ENCODE measurements at regions not wholly inside any gene's neighbourhood (a gene's known extent, or its start where the extent isn't known, plus 50 kb on each side); places are given as distances from the start of the nearest gene placed in this dataset.

DNA sequence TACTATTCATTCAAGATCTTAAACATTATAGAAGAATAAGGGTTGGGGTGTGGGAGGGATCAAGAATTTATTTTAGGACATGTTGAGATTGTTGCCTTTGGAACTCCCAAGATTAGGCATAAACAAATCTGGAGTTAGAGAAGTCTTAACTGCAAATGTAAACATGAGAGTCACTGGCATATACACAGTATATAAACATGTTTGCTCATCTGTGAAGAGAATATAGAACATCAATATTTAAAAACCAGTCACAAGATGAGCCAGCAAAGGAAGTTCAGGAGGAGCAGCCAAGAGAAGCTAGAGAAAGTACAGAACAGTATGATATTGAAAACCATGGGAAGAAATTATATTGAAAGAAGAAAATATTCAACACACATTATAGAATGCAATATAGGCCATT, 638.6 kb upstream of the SLC39A10 start:
- Mint-ChIP-seq H3K36me3 (no peaks in the 10 kb centered on the region), H3K27ac (no peak overlapping the region), H3K4me1 (ENCODE audit: low read depth) (peaks cover 4% of the 10 kb centered on the region), H3K27me3 (no peaks in the 10 kb centered on the region), H3K4me3 (no peak overlapping the region), H3K9me3 (ENCODE audit: low read depth) (no peaks in the 10 kb centered on the region)

DNA sequence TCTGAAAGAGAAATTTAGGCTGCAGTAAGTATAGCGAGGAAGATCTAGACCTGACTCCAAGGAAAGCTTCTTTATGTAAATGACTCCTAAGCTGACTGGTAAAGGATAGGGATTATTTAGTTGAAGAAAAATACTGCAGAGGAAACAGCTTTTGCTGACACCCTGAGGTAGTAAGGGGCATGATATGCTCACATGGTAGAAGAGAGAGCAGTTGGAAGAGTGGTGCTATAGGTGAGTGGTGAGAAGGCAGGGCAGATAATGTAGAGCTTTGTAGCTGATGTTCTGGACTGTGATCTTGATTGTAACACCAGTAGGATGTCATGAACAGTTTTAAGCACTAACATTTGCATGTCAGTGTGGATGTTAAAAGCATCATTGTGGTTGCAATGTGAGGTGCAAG, 639.1 kb upstream of the SLC39A10 start:
- peaks cover 4% of the 10 kb centered on the region for H3K4me1 Mint-ChIP-seq (ENCODE audit: low read depth)

DNA sequence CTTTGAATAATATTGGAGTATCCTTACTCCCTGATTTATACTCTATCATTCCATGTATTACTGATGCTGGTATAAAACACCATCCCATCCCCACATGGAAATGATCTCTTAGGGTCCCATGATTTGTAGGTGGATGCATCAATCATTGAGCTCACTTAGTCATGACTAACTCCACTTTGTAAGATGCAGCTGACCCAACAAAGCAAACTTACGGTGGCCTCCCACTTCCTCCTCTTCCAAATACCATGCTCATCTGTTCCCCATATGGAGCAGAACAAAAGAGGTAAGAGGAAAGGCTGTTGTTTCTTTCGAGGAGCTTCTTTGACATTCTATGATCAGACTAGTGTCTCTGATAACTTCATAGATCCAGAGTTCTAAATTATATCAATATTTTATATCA, 640.2 kb upstream of the SLC39A10 start:
- no peaks in the 10 kb centered on the region for H3K36me3 Mint-ChIP-seq
- H3K27ac Mint-ChIP-seq: no peak overlapping the region
- no peak overlapping the region for H3K4me3 Mint-ChIP-seq
- H3K9me3 Mint-ChIP-seq (ENCODE audit: low read depth): no peaks in the 10 kb centered on the region
- H3K27me3 Mint-ChIP-seq: no peaks in the 10 kb centered on the region
- H3K4me1 Mint-ChIP-seq (ENCODE audit: low read depth): peaks cover 2% of the 10 kb centered on the region

More for the DNA sequence above, 639.1 kb upstream of the SLC39A10 start:
- Mint-ChIP-seq H3K27ac (no peak overlapping the region), H3K36me3 (no peaks in the 10 kb centered on the region), H3K9me3 (ENCODE audit: low read depth) (no peaks in the 10 kb centered on the region), H3K27me3 (no peaks in the 10 kb centered on the region), H3K4me3 (no peak overlapping the region)

DNA sequence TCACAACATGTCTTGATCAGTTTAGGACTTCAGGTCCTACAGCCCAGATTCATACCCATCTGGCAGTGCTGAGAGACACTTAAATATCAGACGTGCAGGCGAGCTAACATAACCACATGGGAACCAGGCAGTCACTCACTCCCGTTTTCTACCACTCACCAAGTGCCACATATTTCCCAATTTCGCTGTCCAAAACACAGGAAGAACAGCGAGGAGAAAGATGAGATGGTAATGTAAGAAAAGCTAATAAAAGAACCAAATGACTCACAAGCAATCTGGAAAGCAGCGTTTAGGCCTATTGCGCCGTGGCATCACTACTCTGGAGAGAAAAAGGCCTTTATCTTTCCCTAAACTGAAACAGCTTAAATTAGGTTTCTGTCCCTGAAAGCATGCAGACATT, 647.8 kb upstream of the SLC39A10 start:
- H3K27ac Mint-ChIP-seq: no peak overlapping the region
- no peaks in the 10 kb centered on the region for H3K4me1 Mint-ChIP-seq (ENCODE audit: low read depth)
- no peak overlapping the region for H3K4me3 Mint-ChIP-seq
- no peaks in the 10 kb centered on the region for H3K27me3 Mint-ChIP-seq
- no peaks in the 10 kb centered on the region for H3K9me3 Mint-ChIP-seq (ENCODE audit: low read depth)
- H3K36me3 Mint-ChIP-seq: no peaks in the 10 kb centered on the region

DNA sequence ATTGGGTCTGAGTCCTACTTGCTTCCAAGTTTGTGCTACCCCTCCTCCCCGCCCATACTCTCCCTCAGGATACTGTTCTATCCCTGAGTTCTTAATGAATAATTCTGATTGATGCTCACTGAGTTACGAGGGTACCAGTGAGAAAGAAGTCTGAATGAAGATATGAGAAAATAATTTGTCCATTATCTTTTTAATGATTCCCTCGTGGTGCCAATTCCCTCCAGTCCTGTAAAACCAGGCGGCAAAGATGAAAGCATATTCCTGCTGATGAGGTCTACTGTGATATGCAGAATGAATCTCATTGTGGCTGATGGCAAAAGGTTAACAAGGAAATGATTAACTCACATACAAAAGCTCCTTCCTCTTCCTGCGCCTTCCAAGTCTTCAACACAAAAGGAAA, 650.2 kb upstream of the SLC39A10 start:
- no peaks in the 10 kb centered on the region for H3K9me3 Mint-ChIP-seq (ENCODE audit: low read depth)

DNA sequence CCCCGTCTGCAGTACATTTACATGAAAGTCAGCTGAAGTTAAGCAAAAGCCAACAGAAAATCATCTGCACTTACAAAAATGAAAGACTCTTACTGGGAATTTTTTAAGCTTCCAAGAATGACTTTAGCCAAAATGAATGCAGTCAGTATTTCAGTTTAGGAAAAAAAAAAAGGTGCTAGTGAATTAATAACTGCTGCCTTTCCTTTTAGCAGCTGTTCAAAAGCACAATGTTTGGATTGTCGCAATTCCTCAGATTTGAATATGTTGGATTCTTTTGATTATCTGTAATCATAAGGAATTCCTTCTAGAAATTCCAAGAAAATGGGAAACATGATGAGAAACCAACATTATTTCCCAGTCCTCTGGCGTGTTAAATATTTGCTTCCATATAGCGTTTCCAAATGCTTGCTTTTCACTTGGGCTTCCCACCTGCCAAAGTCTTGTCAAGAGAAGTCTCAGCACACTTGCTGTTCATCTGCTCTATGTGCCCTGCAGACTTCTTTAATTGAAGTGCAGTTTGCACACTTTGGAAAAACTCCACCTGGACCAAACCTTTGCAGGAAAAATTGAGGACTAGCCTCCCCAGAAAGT, 653.0 kb upstream of the SLC39A10 start:
- H3K27ac Mint-ChIP-seq: no peak overlapping the region
- no peaks in the 10 kb centered on the region for H3K36me3 Mint-ChIP-seq
- H3K4me1 Mint-ChIP-seq (ENCODE audit: low read depth): no peaks in the 10 kb centered on the region
- H3K4me3 Mint-ChIP-seq: no peak overlapping the region
- peaks cover 1% of the 10 kb centered on the region for H3K27me3 Mint-ChIP-seq
- no peaks in the 10 kb centered on the region for H3K9me3 Mint-ChIP-seq (ENCODE audit: low read depth)

More for the DNA sequence above, 650.2 kb upstream of the SLC39A10 start:
- no peaks in the 10 kb centered on the region for H3K36me3 Mint-ChIP-seq
- H3K4me3 Mint-ChIP-seq: no peak overlapping the region
- H3K27ac Mint-ChIP-seq: no peak overlapping the region
- H3K4me1 Mint-ChIP-seq (ENCODE audit: low read depth): no peaks in the 10 kb centered on the region
- H3K27me3 Mint-ChIP-seq: peaks cover 1% of the 10 kb centered on the region

DNA sequence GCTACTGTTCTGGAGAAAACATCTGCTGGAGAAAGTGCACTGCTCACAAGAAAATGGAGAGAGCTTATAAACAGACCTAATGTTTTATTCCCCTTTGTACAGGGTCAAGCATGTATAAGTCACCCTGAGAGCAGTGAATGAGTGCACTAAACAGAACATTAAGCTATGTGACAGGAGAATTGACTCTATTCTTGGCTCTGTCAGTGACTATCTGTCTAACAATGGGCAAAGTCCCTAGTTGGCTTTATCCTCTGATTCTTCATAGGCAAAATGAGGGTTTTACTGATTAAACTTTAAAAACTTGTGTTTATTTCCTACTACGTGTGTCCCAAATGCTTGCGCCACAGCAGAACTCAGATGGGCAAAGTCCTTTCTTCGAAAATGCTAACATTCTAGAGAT, 655.1 kb upstream of the SLC39A10 start:
- peaks cover 1% of the 10 kb centered on the region for H3K27me3 Mint-ChIP-seq
- H3K4me1 Mint-ChIP-seq (ENCODE audit: low read depth): no peaks in the 10 kb centered on the region
- H3K27ac Mint-ChIP-seq: no peak overlapping the region
- H3K9me3 Mint-ChIP-seq (ENCODE audit: low read depth): no peaks in the 10 kb centered on the region
- no peak overlapping the region for H3K4me3 Mint-ChIP-seq
- H3K36me3 Mint-ChIP-seq: no peaks in the 10 kb centered on the region

DNA sequence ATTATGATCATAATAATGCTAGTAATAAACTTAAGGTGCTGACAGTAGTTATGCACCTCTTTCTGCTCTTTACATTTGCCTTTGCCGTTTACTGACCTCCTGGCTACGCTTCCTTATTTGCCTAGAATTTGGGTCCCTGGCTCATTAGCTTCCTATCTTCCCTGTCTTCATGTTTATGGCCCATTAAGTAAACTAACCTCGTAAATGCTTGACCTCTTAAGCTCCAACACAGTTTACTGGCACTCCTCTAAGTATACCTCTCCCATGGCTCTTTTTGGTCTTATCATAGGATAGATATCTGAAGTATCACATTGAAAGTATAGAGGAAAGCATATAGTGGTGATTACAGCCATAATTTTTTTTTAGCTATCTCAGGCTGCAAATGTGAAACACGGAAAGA, 657.3 kb upstream of the SLC39A10 start:
- no peak overlapping the region for H3K4me3 Mint-ChIP-seq
- no peaks in the 10 kb centered on the region for H3K4me1 Mint-ChIP-seq (ENCODE audit: low read depth)
- H3K27ac Mint-ChIP-seq: no peak overlapping the region
- H3K27me3 Mint-ChIP-seq: peaks cover 1% of the 10 kb centered on the region
- no peaks in the 10 kb centered on the region for H3K9me3 Mint-ChIP-seq (ENCODE audit: low read depth)
- H3K36me3 Mint-ChIP-seq: no peaks in the 10 kb centered on the region

DNA sequence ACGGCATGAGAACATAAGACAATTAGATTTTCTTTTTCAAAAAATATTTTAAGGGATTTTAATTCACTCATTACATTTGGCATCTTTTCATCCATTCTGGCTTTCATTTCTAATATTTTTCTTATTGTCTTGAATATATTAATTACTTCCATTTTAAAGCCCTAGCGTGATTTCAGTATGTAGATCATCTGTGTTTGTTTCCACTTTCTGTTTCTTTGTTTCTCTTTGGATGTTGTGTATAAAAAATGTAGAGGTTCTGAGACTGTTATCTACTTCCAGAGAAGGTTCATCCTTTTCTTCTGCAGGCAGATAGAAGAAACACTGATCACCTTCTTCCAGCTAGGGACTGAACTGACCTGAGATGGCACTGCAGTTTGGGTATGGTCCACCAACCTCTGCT, 664.4 kb upstream of the SLC39A10 start:
- no peak overlapping the region for H3K27ac Mint-ChIP-seq
- no peaks in the 10 kb centered on the region for H3K9me3 Mint-ChIP-seq (ENCODE audit: low read depth)
- no peaks in the 10 kb centered on the region for H3K27me3 Mint-ChIP-seq
- H3K4me3 Mint-ChIP-seq: no peak overlapping the region
- H3K36me3 Mint-ChIP-seq: no peaks in the 10 kb centered on the region
- H3K4me1 Mint-ChIP-seq (ENCODE audit: low read depth): no peaks in the 10 kb centered on the region

DNA sequence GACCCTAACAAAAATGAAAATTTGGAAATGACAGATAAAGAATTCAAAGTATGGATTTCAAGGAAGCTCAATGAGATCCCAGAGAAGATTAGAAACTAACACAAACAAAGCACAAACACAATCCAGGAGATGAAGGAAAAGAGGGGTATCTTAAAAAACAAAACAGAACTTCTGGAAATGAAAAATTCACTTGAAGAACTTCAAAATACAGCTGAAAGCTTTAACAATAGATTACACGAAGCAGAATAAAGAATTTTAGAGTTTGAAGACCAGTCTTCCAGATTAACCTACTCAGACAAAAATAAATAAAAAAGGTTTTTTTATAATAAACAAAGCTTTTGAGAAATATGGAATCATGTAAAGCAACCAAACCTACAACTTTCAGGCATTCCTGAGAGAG, 671.8 kb upstream of the SLC39A10 start:
- Mint-ChIP-seq H3K4me1 (ENCODE audit: low read depth) (no peaks in the 10 kb centered on the region), H3K27me3 (no peaks in the 10 kb centered on the region), H3K9me3 (ENCODE audit: low read depth) (peaks cover 10% of the 10 kb centered on the region), H3K4me3 (no peak overlapping the region), H3K36me3 (no peaks in the 10 kb centered on the region), H3K27ac (no peak overlapping the region)

DNA sequence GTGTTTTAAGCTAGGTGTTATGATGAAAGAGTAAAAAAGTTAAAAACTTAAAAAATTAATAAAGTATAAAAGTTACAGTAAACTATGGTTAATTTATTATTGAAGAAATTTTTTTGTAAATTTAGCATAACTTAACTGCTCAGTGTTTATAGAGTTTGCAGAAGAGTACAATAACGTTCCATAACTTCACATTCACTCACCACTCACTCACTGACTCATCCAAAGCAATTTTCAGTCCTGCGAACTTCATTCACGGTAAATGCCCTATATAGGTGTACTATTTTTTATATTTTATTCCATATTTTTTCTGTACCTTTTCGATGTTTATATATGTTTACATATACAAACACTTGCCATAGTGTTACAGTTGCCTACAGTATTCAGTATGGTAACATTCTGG, 694.8 kb upstream of the SLC39A10 start:
- Mint-ChIP-seq H3K36me3 (peaks cover 2% of the 10 kb centered on the region), H3K9me3 (ENCODE audit: low read depth) (peaks cover 21% of the 10 kb centered on the region), H3K4me3 (no peak overlapping the region), H3K27me3 (no peaks in the 10 kb centered on the region), H3K27ac (no peak overlapping the region), H3K4me1 (ENCODE audit: low read depth) (no peaks in the 10 kb centered on the region)

DNA sequence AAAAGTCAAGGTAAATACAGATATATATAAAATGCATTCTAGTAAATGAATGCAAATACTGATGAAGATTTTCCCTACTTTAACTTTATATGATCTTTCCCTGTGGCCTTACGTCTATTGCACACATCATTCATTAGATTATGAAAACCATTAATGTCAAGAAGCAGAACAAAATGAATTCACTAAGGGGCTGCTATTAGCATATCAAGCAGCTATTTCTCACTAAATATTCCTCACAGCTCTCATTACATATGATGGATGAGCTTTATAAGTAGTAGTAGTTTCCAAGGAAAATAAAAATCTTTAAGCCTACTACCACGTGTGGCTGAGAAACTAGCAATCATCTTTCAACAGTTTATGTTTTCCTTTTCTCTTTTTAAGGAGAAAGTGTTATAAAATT, 702.8 kb upstream of the SLC39A10 start:
- H3K27ac Mint-ChIP-seq: no peak overlapping the region
- H3K4me3 Mint-ChIP-seq: no peak overlapping the region
- H3K9me3 Mint-ChIP-seq (ENCODE audit: low read depth): no peaks in the 10 kb centered on the region
- no peaks in the 10 kb centered on the region for H3K27me3 Mint-ChIP-seq
- H3K4me1 Mint-ChIP-seq (ENCODE audit: low read depth): no peaks in the 10 kb centered on the region
- no peaks in the 10 kb centered on the region for H3K36me3 Mint-ChIP-seq

DNA sequence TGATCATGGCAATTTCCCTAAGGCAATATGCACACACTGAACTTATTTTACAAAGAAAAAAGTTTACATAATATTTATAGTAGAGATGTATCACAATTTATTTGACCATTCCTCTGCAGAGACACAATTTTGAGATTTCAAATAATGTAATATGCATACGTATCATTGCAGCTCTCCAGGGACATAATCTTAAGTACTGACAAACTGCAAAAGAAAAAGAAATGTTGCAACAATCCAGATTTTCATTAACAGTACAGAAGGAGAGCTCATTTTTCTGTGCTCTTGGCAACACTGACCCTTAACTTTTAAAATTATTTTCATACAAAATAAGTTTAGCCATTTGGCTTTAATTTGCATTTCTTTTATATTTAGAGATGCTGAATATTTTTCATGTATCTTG, 710.2 kb upstream of the SLC39A10 start:
- H3K27ac Mint-ChIP-seq: no peak overlapping the region
- H3K36me3 Mint-ChIP-seq: no peaks in the 10 kb centered on the region
- H3K9me3 Mint-ChIP-seq (ENCODE audit: low read depth): no peaks in the 10 kb centered on the region
- no peaks in the 10 kb centered on the region for H3K27me3 Mint-ChIP-seq
- no peaks in the 10 kb centered on the region for H3K4me1 Mint-ChIP-seq (ENCODE audit: low read depth)
- H3K4me3 Mint-ChIP-seq: no peak overlapping the region

DNA sequence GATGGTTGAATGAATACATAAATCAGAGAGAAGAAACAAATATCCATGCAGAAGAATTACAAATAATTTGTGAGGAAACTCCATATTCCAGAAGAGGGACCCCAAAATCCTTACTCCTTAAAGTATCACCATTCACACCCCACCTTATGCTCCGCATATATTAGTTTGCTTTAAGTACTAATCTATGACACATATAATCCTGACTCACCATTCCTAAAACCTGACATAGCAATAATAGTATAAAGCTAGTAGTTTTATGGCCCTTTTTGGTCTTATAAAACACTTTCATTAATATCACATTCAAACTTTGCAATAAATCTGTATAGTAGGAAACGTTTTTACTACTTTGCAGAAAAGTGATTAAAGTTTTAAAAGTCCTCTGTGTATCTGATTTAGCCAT, 719.0 kb upstream of the SLC39A10 start:
- H3K9me3 Mint-ChIP-seq (ENCODE audit: low read depth): no peaks in the 10 kb centered on the region
- no peaks in the 10 kb centered on the region for H3K36me3 Mint-ChIP-seq
- no peaks in the 10 kb centered on the region for H3K4me1 Mint-ChIP-seq (ENCODE audit: low read depth)
- no peaks in the 10 kb centered on the region for H3K27me3 Mint-ChIP-seq
- H3K27ac Mint-ChIP-seq: no peak overlapping the region
- no peak overlapping the region for H3K4me3 Mint-ChIP-seq

DNA sequence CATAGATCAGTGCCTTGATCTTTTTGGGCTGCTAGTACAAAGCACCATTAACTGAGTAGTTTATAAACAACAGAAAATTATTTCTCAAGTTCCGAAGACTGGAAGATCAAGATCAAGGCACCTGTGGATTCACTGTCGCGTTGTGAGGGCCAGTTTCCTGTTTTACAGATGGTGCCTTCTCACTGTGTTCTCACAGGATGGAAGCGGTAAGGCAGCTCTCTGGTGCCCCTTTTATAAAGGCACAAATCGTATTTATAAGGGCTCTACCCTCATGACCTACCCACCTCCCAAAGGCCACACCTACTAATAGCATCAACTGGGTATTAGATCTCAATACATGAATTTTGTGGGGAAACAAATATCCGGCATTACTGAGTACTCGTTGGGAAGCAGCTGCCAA, 729.5 kb upstream of the SLC39A10 start:
- H3K36me3 Mint-ChIP-seq: no peaks in the 10 kb centered on the region
- H3K27me3 Mint-ChIP-seq: no peaks in the 10 kb centered on the region
- no peaks in the 10 kb centered on the region for H3K4me1 Mint-ChIP-seq (ENCODE audit: low read depth)
- H3K9me3 Mint-ChIP-seq (ENCODE audit: low read depth): no peaks in the 10 kb centered on the region
- no peak overlapping the region for H3K27ac Mint-ChIP-seq
- H3K4me3 Mint-ChIP-seq: no peak overlapping the region

DNA sequence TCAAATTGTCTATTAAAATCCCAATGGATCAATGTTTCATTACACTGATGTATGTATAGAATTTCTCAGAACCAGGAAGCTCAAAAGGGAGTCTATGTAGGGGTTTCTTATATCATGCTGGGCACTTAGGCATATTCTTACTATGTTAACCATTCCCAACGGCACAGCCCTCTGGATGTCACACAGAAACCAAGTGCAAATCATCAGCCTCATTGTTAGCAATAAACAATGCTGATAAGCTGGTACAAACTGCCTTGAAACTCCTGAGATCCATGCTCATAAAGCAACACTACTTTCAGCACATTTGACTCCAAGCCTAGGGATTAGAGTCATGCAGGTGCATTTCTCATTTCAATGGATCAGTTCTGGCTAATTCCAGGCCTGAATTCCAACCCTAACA, 730.2 kb upstream of the SLC39A10 start:
- no peak overlapping the region for H3K27ac Mint-ChIP-seq
- no peaks in the 10 kb centered on the region for H3K27me3 Mint-ChIP-seq
- no peaks in the 10 kb centered on the region for H3K36me3 Mint-ChIP-seq
- no peaks in the 10 kb centered on the region for H3K4me1 Mint-ChIP-seq (ENCODE audit: low read depth)
- H3K4me3 Mint-ChIP-seq: no peak overlapping the region
- H3K9me3 Mint-ChIP-seq (ENCODE audit: low read depth): no peaks in the 10 kb centered on the region

Data from activated naive CD8-positive, alpha-beta T cell (primary cell).